GM19023 (cell line): ENCODE measurements at regions not wholly inside any gene's neighbourhood (a gene's known extent, or its start where the extent isn't known, plus 50 kb on each side); places are given as distances from the start of the nearest gene placed in this dataset.
"Not testable (repeated sequence)": the region's sequence is repeated elsewhere in the genome, so short reads cannot be mapped to it uniquely, and the experiment has no call there.

Experiments
- ATAC-seq: cut with Tn5 transposase; IDR thresholded peaks from one replicate; pipeline ENCODE4 v1.9.1; 2021; ENCODE audit warnings: mild to moderate bottlenecking, moderate library complexity; ENCODE audit not compliant: unreplicated experiment

- ATAC-seq, result no peak
Observed at GRCh38 chr10:85105614-85106255, 777.3 kb downstream of the CCSER2 start.

GRCh38 chr10:85111271-85111670 lies 782.9 kb downstream of the CCSER2 start:
- no peak for ATAC-seq

GRCh38 chr10:85124603-85125051 lies 796.2 kb downstream of the CCSER2 start:
- no peak for ATAC-seq

GRCh38 chr10:85137253-85137652 lies 808.9 kb downstream of the CCSER2 start:
- ATAC-seq, result no peak

- ATAC-seq, result no peak
Observed at GRCh38 chr10:85138046-85138445, 809.7 kb downstream of the CCSER2 start.

GRCh38 chr10:85139124-85139523 lies 810.7 kb downstream of the CCSER2 start:
- ATAC-seq, result no peak

- not testable (repeated sequence) for ATAC-seq
Observed at GRCh38 chr10:85141520-85141919, 813.1 kb downstream of the CCSER2 start.

GRCh38 chr10:85145966-85146365 lies 817.6 kb downstream of the CCSER2 start:
- no peak for ATAC-seq

- ATAC-seq, result no peak
Observed at GRCh38 chr10:85147346-85148250, 819.2 kb downstream of the CCSER2 start.

- no peak for ATAC-seq
Observed at GRCh38 chr10:85148693-85149640, 820.6 kb downstream of the CCSER2 start.

- ATAC-seq, result no peak
Observed at GRCh38 chr10:85149766-85150165, 821.4 kb downstream of the CCSER2 start.

- no peak for ATAC-seq
Observed at GRCh38 chr10:85151506-85151905, 823.1 kb downstream of the CCSER2 start.

- no peak for ATAC-seq
Observed at GRCh38 chr10:85152496-85152895, 824.1 kb downstream of the CCSER2 start.

GRCh38 chr10:85152911-85153310 lies 824.5 kb downstream of the CCSER2 start:
- no peak for ATAC-seq

GRCh38 chr10:85157206-85157605 lies 828.8 kb downstream of the CCSER2 start:
- no peak for ATAC-seq

GRCh38 chr10:85168243-85168642 lies 839.9 kb downstream of the CCSER2 start:
- ATAC-seq, result no peak

- no peak for ATAC-seq
Observed at GRCh38 chr10:85170026-85170425, 841.6 kb downstream of the CCSER2 start.

- ATAC-seq, result no peak
Observed at GRCh38 chr10:85175635-85176034, 847.2 kb downstream of the CCSER2 start.

GRCh38 chr10:85177767-85178166 lies 849.4 kb downstream of the CCSER2 start:
- no peak for ATAC-seq

GRCh38 chr10:85187047-85187446 lies 858.7 kb downstream of the CCSER2 start:
- ATAC-seq, result no peak
